ENCODE measurements at regions not wholly inside any gene's neighbourhood (a gene's known extent, or its start where the extent isn't known, plus 50 kb on each side); places are given as distances from the start of the nearest gene placed in this dataset.
"Not testable (repeated sequence)": the region's sequence is repeated elsewhere in the genome, so short reads cannot be mapped to it uniquely, and the experiment has no call there.

DNA sequence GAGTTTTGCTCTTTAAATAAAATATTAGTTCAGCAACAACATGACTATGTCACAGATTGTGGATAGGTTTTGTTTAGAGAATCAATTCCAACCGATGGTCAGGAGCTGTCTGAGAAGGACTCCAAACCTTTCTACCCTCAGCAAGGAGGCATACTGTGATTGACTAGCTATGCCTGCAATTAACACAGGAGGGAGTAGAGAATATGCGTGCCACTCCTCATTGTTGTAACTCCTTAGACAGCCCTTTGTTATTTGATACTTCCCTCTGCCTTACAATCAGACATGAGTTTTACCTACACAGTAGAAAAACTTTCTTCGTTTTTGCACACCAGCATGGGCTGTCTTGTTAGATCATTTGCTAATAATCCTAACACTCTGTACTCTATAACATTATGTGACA is 796.5 kb downstream of the PRIM2 start:
- ATAC-seq: no peak
- H3K4me1 ChIP-seq: no peaks in the 10 kb centered on the region
- DNase-seq: no peak
- no peak overlapping the region for H3K27ac ChIP-seq
- intact Hi-C loops (cut with DNase I): no loop called here
- no peaks in the 10 kb centered on the region for H3K9me3 ChIP-seq
- TF ChIP-seq POLR2A (IDR thresholded peaks at IDR 0.05): no peak
- TF ChIP-seq, protein P1, sequence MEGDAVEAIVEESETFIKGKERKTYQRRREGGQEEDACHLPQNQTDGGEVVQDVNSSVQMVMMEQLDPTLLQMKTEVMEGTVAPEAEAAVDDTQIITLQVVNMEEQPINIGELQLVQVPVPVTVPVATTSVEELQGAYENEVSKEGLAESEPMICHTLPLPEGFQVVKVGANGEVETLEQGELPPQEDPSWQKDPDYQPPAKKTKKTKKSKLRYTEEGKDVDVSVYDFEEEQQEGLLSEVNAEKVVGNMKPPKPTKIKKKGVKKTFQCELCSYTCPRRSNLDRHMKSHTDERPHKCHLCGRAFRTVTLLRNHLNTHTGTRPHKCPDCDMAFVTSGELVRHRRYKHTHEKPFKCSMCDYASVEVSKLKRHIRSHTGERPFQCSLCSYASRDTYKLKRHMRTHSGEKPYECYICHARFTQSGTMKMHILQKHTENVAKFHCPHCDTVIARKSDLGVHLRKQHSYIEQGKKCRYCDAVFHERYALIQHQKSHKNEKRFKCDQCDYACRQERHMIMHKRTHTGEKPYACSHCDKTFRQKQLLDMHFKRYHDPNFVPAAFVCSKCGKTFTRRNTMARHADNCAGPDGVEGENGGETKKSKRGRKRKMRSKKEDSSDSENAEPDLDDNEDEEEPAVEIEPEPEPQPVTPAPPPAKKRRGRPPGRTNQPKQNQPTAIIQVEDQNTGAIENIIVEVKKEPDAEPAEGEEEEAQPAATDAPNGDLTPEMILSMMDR (IDR thresholded peaks at IDR 0.05): no peak
- no peak overlapping the region for H3K4me3 ChIP-seq
- whole genome bisulfite sequencing, 4 donors: 27 to 41% (median 35%) methylated on average over 3 of the region's 3 CpGs
- H3K36me3 ChIP-seq: no peaks in the 10 kb centered on the region
- H3K27me3 ChIP-seq: no peaks in the 10 kb centered on the region

DNA sequence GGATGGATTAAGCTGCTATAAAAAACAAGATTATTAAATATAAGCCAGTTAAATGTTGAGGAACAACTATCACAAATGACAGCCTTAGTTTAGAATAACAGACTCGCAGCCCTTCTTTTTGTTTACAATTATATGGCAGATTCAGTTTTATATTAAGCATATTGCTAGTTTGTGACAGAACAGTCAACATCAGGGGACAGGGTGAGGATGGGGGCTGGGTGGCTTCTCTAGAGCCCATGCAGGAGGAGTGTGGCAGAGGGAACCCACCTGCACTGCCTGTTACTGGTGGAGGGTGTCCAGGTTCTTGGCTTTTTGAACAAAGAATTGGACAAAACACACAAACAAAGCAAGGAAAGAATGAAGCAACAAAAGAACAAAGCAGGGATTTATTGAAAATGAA is 799.7 kb downstream of the PRIM2 start:
- DNase-seq; H3K27ac ChIP-seq; ATAC-seq; intact Hi-C loops (cut with DNase I); H3K36me3 ChIP-seq; H3K4me3 ChIP-seq; H3K27me3 ChIP-seq; H3K4me1 ChIP-seq; H3K9me3 ChIP-seq: not testable (repeated sequence)
- 52 to 83% (median 60%) methylated on average over 1 of the region's 1 CpG for WGBS, 4 donors

DNA sequence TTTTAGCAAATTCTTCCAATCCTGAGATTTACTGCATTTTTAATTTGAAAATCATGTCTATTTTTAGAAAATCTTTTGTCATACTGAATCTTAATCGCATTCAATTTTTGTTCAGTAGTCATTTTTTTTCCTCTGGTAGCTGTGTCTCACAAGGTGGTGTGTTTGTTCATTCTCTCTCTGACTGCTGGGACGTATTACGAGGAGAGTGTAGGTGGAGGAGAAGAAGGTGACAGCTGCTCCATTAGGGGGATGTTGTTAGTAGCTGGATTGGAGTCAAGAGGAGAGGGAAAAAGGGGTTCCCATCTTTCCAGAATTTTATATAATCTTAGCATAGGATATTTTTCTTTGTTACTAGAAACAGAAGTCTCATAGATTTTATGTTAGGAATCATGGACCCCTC is 804.2 kb downstream of the PRIM2 start:
- WGBS, 4 donors: 77 to 85% (median 82%) methylated on average over 3 of the region's 3 CpGs
- not testable (repeated sequence) for DNase-seq

DNA sequence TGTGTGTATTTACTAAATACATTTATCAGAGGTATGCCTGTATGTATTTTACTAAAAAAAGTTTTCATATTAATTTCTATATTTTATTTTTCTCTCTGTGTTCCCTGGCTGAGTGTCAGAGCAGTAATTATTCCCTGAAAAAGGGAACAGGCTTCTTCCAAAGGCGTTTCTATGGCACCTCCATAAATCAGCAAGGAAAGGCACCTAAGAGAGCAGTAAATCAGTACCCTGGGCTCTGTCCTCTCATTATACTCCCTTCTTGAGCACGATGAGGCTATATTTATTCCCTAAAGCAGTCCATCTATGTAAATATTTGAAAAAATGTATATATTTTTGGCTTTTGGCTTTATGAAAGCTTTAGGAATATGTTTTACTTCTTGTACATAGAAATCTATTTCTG is 806.3 kb downstream of the PRIM2 start:
- H3K27ac ChIP-seq; H3K4me3 ChIP-seq; H3K27me3 ChIP-seq; DNase-seq; H3K36me3 ChIP-seq; H3K9me3 ChIP-seq; ATAC-seq; intact Hi-C loops (cut with DNase I); H3K4me1 ChIP-seq: not testable (repeated sequence)
- 44 to 58% (median 56%) methylated on average over 2 of the region's 2 CpGs for WGBS, 4 donors

More for the DNA sequence above, 804.2 kb downstream of the PRIM2 start:
- H3K4me3 ChIP-seq; H3K36me3 ChIP-seq; ATAC-seq; H3K4me1 ChIP-seq; H3K27me3 ChIP-seq; H3K9me3 ChIP-seq; H3K27ac ChIP-seq; intact Hi-C loops (cut with DNase I): not testable (repeated sequence)

DNA sequence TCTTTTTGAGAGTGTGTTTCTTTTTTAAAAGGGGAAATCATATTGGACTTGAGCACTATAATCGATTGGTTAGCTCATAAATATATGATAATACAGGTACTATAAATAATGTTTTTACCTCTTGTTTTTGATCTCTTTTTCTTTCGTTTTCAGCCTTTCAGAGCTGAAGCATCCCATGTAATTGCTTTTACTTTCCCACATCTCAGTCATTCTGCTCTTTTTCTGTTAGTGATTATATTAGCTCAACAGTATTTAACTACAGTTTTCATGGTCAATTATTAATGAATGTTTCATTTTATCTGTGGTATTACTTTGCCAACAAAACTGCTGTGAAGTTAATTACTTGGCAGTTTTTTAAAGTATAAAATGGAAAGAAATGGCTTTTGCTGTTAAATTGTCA is 811.1 kb downstream of the PRIM2 start:
- H3K27me3 ChIP-seq; ATAC-seq; H3K27ac ChIP-seq; H3K4me3 ChIP-seq; H3K36me3 ChIP-seq; DNase-seq; H3K4me1 ChIP-seq; intact Hi-C loops (cut with DNase I): not testable (repeated sequence)
- H3K9me3 ChIP-seq: peaks cover 0 to 21% (median 4%) of the 10 kb centered on the region in 12 donors
- 64 to 70% (median 67%) methylated on average over 2 of the region's 2 CpGs for WGBS, 4 donors

DNA sequence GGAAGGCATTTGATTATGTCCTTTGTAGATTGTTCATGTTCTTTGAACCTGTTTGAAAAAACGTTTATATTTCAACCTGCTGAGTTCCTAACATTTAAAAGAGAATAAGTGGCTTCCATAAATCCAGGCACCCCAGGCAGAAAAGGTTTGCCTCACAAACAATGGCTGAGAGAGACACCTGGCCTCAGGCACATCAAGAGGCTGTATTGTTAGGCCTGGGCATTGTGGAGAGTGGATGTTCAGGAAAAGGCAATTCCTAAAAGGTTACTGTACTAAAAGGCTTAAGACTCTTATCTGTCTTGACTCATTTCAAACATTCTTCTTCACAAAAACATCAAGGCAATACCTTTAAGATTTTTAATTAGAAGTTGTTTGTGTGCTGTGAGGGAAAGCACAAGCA is 811.7 kb downstream of the PRIM2 start:
- 2 to 10% (median 9%) methylated on average over 1 of the region's 1 CpG for WGBS, 4 donors
- DNase-seq; H3K27me3 ChIP-seq; intact Hi-C loops (cut with DNase I); H3K27ac ChIP-seq; ATAC-seq; H3K36me3 ChIP-seq; H3K4me1 ChIP-seq; H3K4me3 ChIP-seq: not testable (repeated sequence)
- peaks cover 0 to 21% (median 4%) of the 10 kb centered on the region in 12 donors for H3K9me3 ChIP-seq

DNA sequence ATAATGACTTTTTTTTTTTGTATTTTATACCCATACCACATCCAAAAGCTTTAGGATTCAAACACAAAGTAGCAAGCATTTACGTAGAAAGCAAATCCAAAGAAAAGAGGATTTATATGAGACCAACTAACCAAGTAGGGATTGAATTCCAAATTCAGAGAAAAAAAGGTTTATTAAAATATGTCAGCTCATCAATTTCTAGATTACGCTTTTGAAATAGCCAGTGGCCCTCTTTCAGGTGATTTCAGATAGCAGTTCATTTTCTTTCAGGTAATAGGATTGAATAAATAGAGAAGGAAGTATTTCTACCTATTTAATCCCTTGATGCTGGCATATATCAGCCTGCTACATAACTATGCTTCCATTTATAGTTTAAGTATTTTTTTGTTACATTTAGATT is 822.3 kb downstream of the PRIM2 start:
- H3K27me3 ChIP-seq; H3K4me3 ChIP-seq; H3K9me3 ChIP-seq; intact Hi-C loops (cut with DNase I); H3K36me3 ChIP-seq; H3K27ac ChIP-seq; DNase-seq; ATAC-seq; H3K4me1 ChIP-seq: not testable (repeated sequence)
- WGBS, 4 donors: 73 to 80% (median 78%) methylated on average over 2 of the region's 2 CpGs

DNA sequence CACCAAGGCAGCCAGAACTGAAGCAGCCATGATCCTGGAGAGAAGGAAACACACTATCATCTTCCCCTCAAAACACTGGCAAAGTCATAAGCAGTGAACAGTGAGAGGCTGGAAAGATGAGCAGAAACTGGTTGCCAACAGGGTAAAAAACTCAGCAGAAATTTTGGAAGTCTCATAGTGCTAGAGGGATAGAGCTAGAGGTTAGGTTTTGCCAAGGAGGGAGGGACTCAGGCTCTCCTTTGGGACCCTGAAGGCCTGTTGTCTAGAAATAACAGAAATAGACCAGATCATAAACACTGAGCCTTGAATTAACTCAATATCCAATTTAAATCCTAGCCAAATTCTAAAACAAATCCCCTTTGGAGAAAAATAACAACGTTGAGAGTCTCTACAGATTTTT is 853.6 kb downstream of the PRIM2 start:
- WGBS, 4 donors: 48 to 50% (median 50%) methylated on average over 1 of the region's 1 CpG
- intact Hi-C loops (cut with DNase I); DNase-seq; H3K4me3 ChIP-seq; H3K9me3 ChIP-seq; H3K4me1 ChIP-seq; H3K27ac ChIP-seq; H3K27me3 ChIP-seq; H3K36me3 ChIP-seq: not testable (repeated sequence)
- ATAC-seq: peak in 1 of 4 donors; percentile 32

Data from heart left ventricle (tissue), 16 donors.